ENCODE measurements at regions not wholly inside any gene's neighbourhood (a gene's known extent, or its start where the extent isn't known, plus 50 kb on each side); places are given as distances from the start of the nearest gene placed in this dataset.

- H3K9me3 Mint-ChIP-seq (ENCODE audit: unreplicated experiment) = no peaks in the 10 kb centered on the region
- no peak for DNase-seq (ENCODE audit: low spot score)
- H3K36me3 Mint-ChIP-seq (ENCODE audit: low read depth, unreplicated experiment) = no peaks in the 10 kb centered on the region
- no peak for TF ChIP-seq CTCF (IDR thresholded peaks at IDR 0.05; ENCODE audit: unreplicated experiment)
- no peaks in the 10 kb centered on the region for H3K27me3 Mint-ChIP-seq (ENCODE audit: unreplicated experiment)
- no peaks in the 10 kb centered on the region for H3K4me1 Mint-ChIP-seq (ENCODE audit: unreplicated experiment)
- no peak overlapping the region for H3K27ac Mint-ChIP-seq (ENCODE audit: unreplicated experiment)
- no peak overlapping the region for H3K4me3 Mint-ChIP-seq (ENCODE audit: unreplicated experiment)
Observed at GRCh38 chr9:13857521-13857920, 456.4 kb downstream of the NFIB start.

GRCh38 chr9:13847270-13847669, 466.7 kb downstream of the NFIB start:
- Mint-ChIP-seq H3K27ac (ENCODE audit: unreplicated experiment) (no peak overlapping the region), H3K4me3 (ENCODE audit: unreplicated experiment) (no peak overlapping the region), H3K9me3 (ENCODE audit: unreplicated experiment) (no peaks in the 10 kb centered on the region), H3K36me3 (ENCODE audit: low read depth, unreplicated experiment) (no peaks in the 10 kb centered on the region), H3K27me3 (ENCODE audit: unreplicated experiment) (no peaks in the 10 kb centered on the region), H3K4me1 (ENCODE audit: unreplicated experiment) (no peaks in the 10 kb centered on the region)
- TF ChIP-seq CTCF (IDR thresholded peaks at IDR 0.05; ENCODE audit: unreplicated experiment) = no peak
- DNase-seq (ENCODE audit: low spot score) = no peak

- DNase-seq (ENCODE audit: low spot score) = no peak
- Mint-ChIP-seq H3K4me1 (ENCODE audit: unreplicated experiment) (no peaks in the 10 kb centered on the region), H3K27me3 (ENCODE audit: unreplicated experiment) (no peaks in the 10 kb centered on the region), H3K9me3 (ENCODE audit: unreplicated experiment) (no peaks in the 10 kb centered on the region), H3K36me3 (ENCODE audit: low read depth, unreplicated experiment) (no peaks in the 10 kb centered on the region), H3K27ac (ENCODE audit: unreplicated experiment) (no peak overlapping the region), H3K4me3 (ENCODE audit: unreplicated experiment) (no peak overlapping the region)
- TF ChIP-seq CTCF (IDR thresholded peaks at IDR 0.05; ENCODE audit: unreplicated experiment) = no peak
Observed at GRCh38 chr9:13845460-13845859, 468.5 kb downstream of the NFIB start.

GRCh38 chr9:13841746-13842462, 472.0 kb downstream of the NFIB start:
- DNase-seq (ENCODE audit: low spot score) = no peak
- Mint-ChIP-seq H3K36me3 (ENCODE audit: low read depth, unreplicated experiment) (no peaks in the 10 kb centered on the region), H3K9me3 (ENCODE audit: unreplicated experiment) (no peaks in the 10 kb centered on the region), H3K4me3 (ENCODE audit: unreplicated experiment) (no peak overlapping the region), H3K27me3 (ENCODE audit: unreplicated experiment) (no peaks in the 10 kb centered on the region), H3K27ac (ENCODE audit: unreplicated experiment) (no peak overlapping the region), H3K4me1 (ENCODE audit: unreplicated experiment) (no peaks in the 10 kb centered on the region)
- no peak for TF ChIP-seq CTCF (IDR thresholded peaks at IDR 0.05; ENCODE audit: unreplicated experiment)

GRCh38 chr9:13832446-13832845, 481.5 kb downstream of the NFIB start:
- peaks cover 8% of the 10 kb centered on the region for H3K9me3 Mint-ChIP-seq (ENCODE audit: unreplicated experiment)
- H3K27me3 Mint-ChIP-seq (ENCODE audit: unreplicated experiment) = no peaks in the 10 kb centered on the region
- TF ChIP-seq CTCF (IDR thresholded peaks at IDR 0.05; ENCODE audit: unreplicated experiment) = no peak
- DNase-seq (ENCODE audit: low spot score) = no peak
- H3K36me3 Mint-ChIP-seq (ENCODE audit: low read depth, unreplicated experiment) = peaks cover 7% of the 10 kb centered on the region
- H3K4me3 Mint-ChIP-seq (ENCODE audit: unreplicated experiment) = no peak overlapping the region
- no peak overlapping the region for H3K27ac Mint-ChIP-seq (ENCODE audit: unreplicated experiment)
- H3K4me1 Mint-ChIP-seq (ENCODE audit: unreplicated experiment) = no peaks in the 10 kb centered on the region

All from endothelial cell (in vitro differentiated cells).